NCI-H524 treated with DMSO at 0.1 percent for 48 hours (cell line): ENCODE measurements at regions not wholly inside any gene's neighbourhood (a gene's known extent, or its start where the extent isn't known, plus 50 kb on each side); places are given as distances from the start of the nearest gene placed in this dataset.
"Not testable (repeated sequence)": the region's sequence is repeated elsewhere in the genome, so short reads cannot be mapped to it uniquely, and the experiment has no call there.

ENCODE experiments used
- DNase-seq: peaks from one replicate; lab custom pipeline; 2025; lab: John Stamatoyannopoulos, UW

DNA sequence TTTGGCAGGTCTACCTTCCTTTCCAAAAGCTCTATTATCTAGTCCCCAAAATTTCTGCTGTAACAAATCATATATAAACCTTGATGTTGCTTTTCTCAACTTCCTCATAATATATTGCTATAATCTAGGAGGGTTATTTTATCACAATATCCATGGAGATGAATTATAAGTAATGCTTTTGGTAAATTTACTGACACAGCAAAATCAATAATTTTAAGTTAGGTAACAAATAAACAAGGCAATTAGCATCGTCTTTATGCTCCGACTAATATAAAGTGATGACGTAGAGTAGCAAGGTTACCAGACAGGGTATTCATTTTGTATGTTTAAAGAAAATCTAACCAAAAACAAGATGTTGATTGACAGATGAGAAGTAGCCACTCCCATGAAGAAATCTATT lies 132.3 kb upstream of the ST8SIA4 start:
- no peak for DNase-seq

DNA sequence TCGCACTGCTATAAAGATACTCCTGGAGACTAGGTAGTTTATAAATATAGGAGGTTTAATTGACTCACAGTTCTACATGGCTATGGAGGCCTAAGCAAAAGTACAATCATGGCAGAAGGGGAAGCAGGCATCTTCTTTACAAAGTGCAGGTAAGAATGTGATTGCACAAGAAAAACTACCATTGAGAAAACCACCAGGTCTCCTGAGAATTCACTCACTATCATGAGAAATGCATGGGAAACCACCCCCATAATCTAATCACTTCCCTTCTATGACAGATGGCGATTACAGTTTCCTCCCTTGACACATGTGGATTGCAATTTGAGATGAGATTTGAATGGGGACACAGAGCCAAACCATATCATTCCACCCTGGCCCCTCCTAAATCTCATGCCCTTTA lies 121.2 kb upstream of the ST8SIA4 start:
- peak; percentile 54 for DNase-seq

- no peak for DNase-seq
These were observed 115.2 kb upstream of the ST8SIA4 start for GRCh38 chr5:101018299-101018698.

DNA sequence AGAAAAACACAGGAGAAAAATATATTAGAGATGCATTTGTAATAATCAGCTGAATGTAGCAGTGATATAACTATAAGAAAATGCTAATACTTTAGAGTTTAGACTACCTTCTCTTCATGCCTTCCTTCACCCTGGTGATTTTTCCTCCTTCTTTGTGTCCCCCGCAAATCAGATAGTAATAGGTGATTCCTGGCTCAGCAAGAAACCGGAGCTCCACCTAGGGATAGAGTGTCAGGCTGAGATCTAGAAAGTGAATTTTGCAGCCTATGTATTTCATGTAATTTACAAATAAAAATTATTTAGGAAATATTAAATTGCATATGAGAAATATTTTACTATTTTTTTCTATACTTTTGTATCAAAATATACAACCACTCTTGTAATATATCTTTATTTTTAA lies 109.8 kb upstream of the ST8SIA4 start:
- no peak for DNase-seq

DNA sequence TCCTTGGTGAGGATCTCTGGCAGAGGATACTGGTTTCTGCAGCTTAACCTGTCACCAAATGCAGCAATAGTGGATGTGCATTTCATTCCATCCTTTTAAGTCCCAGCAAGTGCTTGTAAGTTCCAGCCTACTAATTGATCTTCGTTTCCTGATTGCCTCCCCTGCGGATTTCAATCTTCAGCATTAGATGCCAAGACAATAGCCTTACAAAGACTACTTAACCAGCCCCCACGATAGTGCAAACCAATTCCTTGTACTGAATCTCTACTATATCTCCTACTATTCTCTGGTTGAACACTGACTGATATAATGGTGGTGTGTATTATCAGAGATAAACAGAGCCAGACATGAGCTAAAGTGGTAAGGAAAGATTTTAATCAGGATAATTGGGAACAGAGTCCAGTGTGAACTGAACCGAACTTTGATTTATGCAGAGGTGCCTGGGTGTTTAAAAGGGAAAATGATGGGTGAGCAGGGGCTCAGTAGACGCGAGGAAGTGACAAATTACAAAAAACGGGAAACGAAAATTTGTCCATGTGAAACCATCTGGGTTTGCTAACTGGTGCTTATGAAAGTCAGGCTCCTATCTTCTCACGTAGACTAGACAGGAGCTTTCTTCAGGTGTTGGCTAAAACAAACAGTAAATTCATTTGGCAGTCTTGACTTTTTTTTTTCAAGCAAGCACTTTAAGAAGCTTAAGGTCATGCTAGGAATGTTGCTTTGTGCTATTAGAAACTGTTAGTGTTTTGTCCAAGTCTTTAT lies 106.9 kb upstream of the ST8SIA4 start:
- DNase-seq: no peak

- no peak for DNase-seq
These were observed 89.3 kb upstream of the ST8SIA4 start for GRCh38 chr5:100992354-100992753.

DNA sequence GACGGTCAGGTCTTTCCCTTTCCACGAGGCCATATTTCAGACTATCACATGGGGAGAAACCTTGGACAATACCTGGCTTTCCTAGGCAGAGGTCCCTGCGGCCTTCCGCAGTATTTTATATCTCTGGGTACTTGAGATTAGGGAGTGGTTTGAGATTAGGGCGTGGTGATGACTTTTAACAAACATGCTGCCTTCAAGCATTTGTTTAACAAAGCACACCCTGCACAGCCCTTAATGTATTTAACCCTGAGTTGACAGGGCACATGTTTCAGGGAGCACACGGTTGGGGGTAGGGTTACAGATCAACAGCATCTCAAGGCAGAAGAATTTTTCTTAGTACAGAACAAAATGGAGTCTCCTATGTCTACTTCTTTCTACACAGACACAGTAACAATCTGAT lies 80.5 kb upstream of the ST8SIA4 start:
- not testable (repeated sequence) for DNase-seq

DNA sequence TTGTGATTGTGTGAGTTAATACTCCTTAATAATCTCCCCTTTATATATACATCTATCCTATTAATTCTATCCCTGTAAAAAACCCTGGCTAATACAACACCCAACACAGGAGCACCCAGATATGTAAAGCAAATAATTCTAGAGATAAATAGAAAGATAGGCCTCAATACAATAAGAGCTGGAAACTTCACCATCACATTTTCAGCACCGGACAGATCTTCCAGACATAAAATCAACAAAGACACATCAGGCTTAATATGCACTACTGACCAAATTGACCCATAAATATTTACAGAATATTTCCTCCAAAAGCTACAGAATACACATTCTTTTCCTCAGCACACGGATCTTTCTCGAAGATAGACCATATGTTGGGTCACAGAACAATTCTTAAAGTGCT lies 71.0 kb upstream of the ST8SIA4 start:
- DNase-seq: no peak

DNA sequence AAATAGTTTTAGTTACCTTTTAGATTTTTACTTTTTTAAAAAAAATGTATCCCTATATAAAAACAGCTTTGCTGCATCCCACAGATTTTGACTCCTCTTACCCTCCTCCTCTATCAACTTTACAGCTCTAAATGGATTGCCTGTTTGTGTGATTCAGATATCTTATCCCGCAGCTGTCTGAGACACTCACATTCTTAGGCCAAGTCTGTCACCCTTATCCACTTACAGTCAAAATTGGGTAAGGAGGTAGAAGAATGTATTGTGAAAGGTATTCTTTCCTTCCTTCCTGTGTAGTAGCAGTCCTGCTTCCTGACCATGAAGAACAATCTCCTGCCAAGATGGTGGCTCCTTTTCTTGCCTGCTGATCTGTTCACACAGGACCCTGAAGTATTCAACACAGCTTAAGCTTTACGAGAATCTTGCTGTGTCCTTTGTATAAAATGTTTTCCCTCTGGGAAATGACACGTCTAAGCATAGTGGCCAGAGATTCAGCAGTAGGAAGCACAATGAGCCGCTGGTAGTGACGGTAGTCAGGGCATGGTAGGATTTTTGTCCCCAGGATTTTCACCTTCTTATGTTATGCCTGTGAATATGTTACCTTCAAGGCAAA lies 67.7 kb upstream of the ST8SIA4 start:
- no peak for DNase-seq

GRCh38 chr5:100965291-100965690 lies 62.2 kb upstream of the ST8SIA4 start:
- DNase-seq: no peak
